GM12891 (cell line): ENCODE measurements at regions not wholly inside any gene's neighbourhood (a gene's known extent, or its start where the extent isn't known, plus 50 kb on each side); places are given as distances from the start of the nearest gene placed in this dataset.

Experiments
- POLR2A ChIP-seq: IDR thresholded peaks from 2 replicates; pipeline ENCODE4 v1.6.1; 2011; ENCODE audit warnings: low read depth, low read length, control low read depth
- POLR2AphosphoS5 ChIP-seq: IDR thresholded peaks from 2 replicates; pipeline ENCODE4 v1.6.1; 2011; ENCODE audit warnings: low read depth, low read length, control low read depth
- SPI1 ChIP-seq: IDR thresholded peaks from 2 replicates; pipeline ENCODE4 v1.6.1; 2011; ENCODE audit warnings: low read depth, low read length, control low read depth
- TAF1 ChIP-seq: IDR thresholded peaks from 2 replicates; pipeline ENCODE4 v1.6.1; 2011; ENCODE audit warnings: low read depth, low read length, control low read depth

DNA sequence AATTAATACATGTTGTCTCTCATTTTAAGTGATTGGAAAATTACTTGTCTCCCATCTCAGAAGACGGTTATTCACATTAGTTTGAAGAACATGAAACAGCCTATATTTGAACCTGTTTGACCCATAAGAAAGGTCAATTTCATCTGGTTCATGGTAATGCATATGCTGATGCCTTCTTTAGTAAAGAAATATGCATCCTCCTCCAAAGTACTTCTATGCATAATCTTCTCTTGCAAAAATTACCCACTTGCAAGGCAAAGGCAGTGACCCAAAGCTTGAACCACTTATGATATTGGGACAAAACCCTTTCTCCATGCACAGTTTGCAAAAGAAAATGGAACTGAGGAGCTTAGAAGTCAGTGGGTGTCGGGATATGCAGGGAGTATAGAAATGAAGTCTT is 65.4 kb upstream of the IRX1 start:
- TF ChIP-seq POLR2A (no peak), POLR2AphosphoS5 (no peak), SPI1 (no peak), TAF1 (no peak)
